AG09319 (cell line): ENCODE measurements at regions not wholly inside any gene's neighbourhood (a gene's known extent, or its start where the extent isn't known, plus 50 kb on each side); places are given as distances from the start of the nearest gene placed in this dataset.

Experiments used
- DNase-seq: peaks from one replicate; pipeline ENCODE4 v3.0.0-alpha.2; 2010; ENCODE audit warnings: low read depth; ENCODE audit errors: extremely low read depth
- CTCF ChIP-seq: IDR thresholded peaks from 2 replicates; pipeline ENCODE4 v1.5.1; 2011; ENCODE audit warnings: low read depth, mild to moderate bottlenecking, inconsistent platforms, low read length, moderate library complexity

- TF ChIP-seq CTCF = no peak
- DNase-seq = no peak
These were observed 121.7 kb upstream of the SVIL start for GRCh38 chr10:29756451-29756850.

GRCh38 chr10:29753283-29753682 lies 118.5 kb upstream of the SVIL start:
- no peak for DNase-seq
- no peak for TF ChIP-seq CTCF

- DNase-seq = no peak
- no peak for TF ChIP-seq CTCF
These were observed 116.9 kb upstream of the SVIL start for GRCh38 chr10:29751684-29752083.

GRCh38 chr10:29751240-29751639 lies 116.5 kb upstream of the SVIL start:
- no peak for TF ChIP-seq CTCF
- DNase-seq = no peak

- TF ChIP-seq CTCF = no peak
- DNase-seq = peak; percentile 51
These were observed 114.4 kb upstream of the SVIL start for GRCh38 chr10:29749150-29749549.

- no peak for TF ChIP-seq CTCF
- DNase-seq = no peak
These were observed 113.4 kb upstream of the SVIL start for GRCh38 chr10:29748109-29748650.

GRCh38 chr10:29746080-29746797 lies 111.5 kb upstream of the SVIL start:
- TF ChIP-seq CTCF = no peak
- DNase-seq = no peak
